ENCODE measurements at regions not wholly inside any gene's neighbourhood (a gene's known extent, or its start where the extent isn't known, plus 50 kb on each side); places are given as distances from the start of the nearest gene placed in this dataset.

- TF ChIP-seq MLX (CRISPR knock-in tag; IDR thresholded peaks at IDR 0.05), result no peak
- TF ChIP-seq ELF4 (CRISPR knock-in tag; IDR thresholded peaks at IDR 0.05; ENCODE audit: low read depth), result no peak
Observed at GRCh38 chr14:57089901-57090300, 178.8 kb downstream of the EXOC5 start (continued).

- Mint-ChIP-seq H3K4me3 (no peak overlapping the region), H3K4me1 (peaks cover 22% of the 10 kb centered on the region), H3K36me3 (peaks cover 28% of the 10 kb centered on the region), H3K27me3 (ENCODE audit: low read depth) (no peaks in the 10 kb centered on the region; the same call in 1 of the 2 replicates), H3K27ac (no peak overlapping the region), H3K9me3 (peaks cover 33% of the 10 kb centered on the region)
- TF ChIP-seq IRF1 (CRISPR knock-in tag; IDR thresholded peaks at IDR 0.05), result no peak
- TF ChIP-seq NFATC4 (CRISPR knock-in tag; IDR thresholded peaks at IDR 0.05), result no peak
- no peak for TF ChIP-seq JUN (CRISPR knock-in tag; IDR thresholded peaks at IDR 0.05)
- TF ChIP-seq, protein P1, sequence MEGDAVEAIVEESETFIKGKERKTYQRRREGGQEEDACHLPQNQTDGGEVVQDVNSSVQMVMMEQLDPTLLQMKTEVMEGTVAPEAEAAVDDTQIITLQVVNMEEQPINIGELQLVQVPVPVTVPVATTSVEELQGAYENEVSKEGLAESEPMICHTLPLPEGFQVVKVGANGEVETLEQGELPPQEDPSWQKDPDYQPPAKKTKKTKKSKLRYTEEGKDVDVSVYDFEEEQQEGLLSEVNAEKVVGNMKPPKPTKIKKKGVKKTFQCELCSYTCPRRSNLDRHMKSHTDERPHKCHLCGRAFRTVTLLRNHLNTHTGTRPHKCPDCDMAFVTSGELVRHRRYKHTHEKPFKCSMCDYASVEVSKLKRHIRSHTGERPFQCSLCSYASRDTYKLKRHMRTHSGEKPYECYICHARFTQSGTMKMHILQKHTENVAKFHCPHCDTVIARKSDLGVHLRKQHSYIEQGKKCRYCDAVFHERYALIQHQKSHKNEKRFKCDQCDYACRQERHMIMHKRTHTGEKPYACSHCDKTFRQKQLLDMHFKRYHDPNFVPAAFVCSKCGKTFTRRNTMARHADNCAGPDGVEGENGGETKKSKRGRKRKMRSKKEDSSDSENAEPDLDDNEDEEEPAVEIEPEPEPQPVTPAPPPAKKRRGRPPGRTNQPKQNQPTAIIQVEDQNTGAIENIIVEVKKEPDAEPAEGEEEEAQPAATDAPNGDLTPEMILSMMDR (IDR thresholded peaks at IDR 0.05), result no peak
- no peak for TF ChIP-seq CREM (CRISPR knock-in tag; IDR thresholded peaks at IDR 0.05)
- TF ChIP-seq MLX (CRISPR knock-in tag; IDR thresholded peaks at IDR 0.05), result no peak
- TF ChIP-seq ZNF317 (CRISPR knock-in tag; IDR thresholded peaks at IDR 0.05; ENCODE audit: borderline replicate concordance, low read depth), result no peak
- TF ChIP-seq, protein P2, sequence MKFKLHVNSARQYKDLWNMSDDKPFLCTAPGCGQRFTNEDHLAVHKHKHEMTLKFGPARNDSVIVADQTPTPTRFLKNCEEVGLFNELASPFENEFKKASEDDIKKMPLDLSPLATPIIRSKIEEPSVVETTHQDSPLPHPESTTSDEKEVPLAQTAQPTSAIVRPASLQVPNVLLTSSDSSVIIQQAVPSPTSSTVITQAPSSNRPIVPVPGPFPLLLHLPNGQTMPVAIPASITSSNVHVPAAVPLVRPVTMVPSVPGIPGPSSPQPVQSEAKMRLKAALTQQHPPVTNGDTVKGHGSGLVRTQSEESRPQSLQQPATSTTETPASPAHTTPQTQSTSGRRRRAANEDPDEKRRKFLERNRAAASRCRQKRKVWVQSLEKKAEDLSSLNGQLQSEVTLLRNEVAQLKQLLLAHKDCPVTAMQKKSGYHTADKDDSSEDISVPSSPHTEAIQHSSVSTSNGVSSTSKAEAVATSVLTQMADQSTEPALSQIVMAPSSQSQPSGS (CRISPR knock-in tag; IDR thresholded peaks at IDR 0.05; ENCODE audit: borderline replicate concordance, low read depth), result no peak
- TF ChIP-seq ZNF121 (CRISPR knock-in tag; IDR thresholded peaks at IDR 0.05), result no peak
- TF ChIP-seq CBFB (CRISPR knock-in tag; IDR thresholded peaks at IDR 0.05; ENCODE audit: low read depth), result no peak
- no peak for TF ChIP-seq NR1H2 (CRISPR knock-in tag; IDR thresholded peaks at IDR 0.05)
- TF ChIP-seq CREB1 (CRISPR knock-in tag; IDR thresholded peaks at IDR 0.05), result no peak
- TF ChIP-seq, protein P3, sequence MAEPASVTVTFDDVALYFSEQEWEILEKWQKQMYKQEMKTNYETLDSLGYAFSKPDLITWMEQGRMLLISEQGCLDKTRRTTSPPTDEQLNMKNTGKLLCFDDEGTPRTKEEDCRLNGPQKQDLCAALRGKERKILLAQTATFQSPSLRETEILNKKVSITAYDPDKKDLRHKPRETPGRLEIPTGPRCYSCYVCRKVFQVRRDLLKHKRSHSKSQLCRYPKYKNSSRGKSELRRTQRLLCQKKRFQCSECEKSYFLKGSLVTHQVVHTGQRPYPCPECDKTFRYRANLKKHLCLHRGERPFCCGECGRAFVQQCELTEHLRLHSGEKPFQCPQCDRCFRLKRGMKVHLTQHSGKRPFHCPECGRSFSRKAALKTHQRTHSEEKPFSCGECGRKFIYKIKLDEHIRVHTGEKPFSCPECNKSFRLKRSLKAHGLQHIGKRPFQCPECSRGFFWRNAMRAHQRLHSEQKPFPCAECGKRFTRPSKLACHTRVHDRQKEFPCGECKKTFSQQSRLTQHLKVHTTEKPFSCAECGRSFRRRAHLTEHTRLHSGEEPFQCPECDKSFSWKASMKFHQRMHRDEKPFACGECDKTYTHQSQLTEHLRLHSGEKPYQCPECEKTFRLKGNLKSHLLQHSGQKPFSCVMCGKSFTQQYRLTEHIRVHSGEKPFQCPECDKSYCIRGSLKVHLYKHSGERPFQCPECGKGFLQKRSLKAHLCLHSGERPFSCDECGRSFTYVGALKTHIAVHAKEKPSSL (CRISPR knock-in tag; conservative IDR thresholded peaks at IDR 0.05), result no peak
- ChIA-PET POLR2A (no interaction called here), CTCF (no interaction called here)
- DNase-seq (ENCODE audit: low spot score) (no peak), ATAC-seq (no peak)
Observed at GRCh38 chr14:57087841-57088240, 180.9 kb downstream of the EXOC5 start.

- Mint-ChIP-seq H3K4me3 (no peak overlapping the region), H3K9me3 (peaks cover 33% of the 10 kb centered on the region), H3K27me3 (ENCODE audit: low read depth) (no peaks in the 10 kb centered on the region; the same call in 1 of the 2 replicates), H3K27ac (no peak overlapping the region), H3K36me3 (peaks cover 28% of the 10 kb centered on the region), H3K4me1 (peaks cover 32% of the 10 kb centered on the region)
- CTCF ChIA-PET, result no interaction called here
- DNase-seq (ENCODE audit: low spot score), result no peak
- no peak for ATAC-seq
- TF ChIP-seq TEAD1 (CRISPR knock-in tag; IDR thresholded peaks at IDR 0.05) (0 out of 2 replicates have a peak, but pooled peaks have one; percentile 30), SP1 (CRISPR knock-in tag; conservative IDR thresholded peaks at IDR 0.05) (no peak), NR1H2 (CRISPR knock-in tag; IDR thresholded peaks at IDR 0.05) (no peak)
- POLR2A ChIA-PET, result no interaction called here
Observed at GRCh38 chr14:57086271-57087162, 182.2 kb downstream of the EXOC5 start.

Data from WTC11 (cell line).